ENCODE measurements at regions not wholly inside any gene's neighbourhood (a gene's known extent, or its start where the extent isn't known, plus 50 kb on each side); places are given as distances from the start of the nearest gene placed in this dataset.
"Not testable (repeated sequence)": the region's sequence is repeated elsewhere in the genome, so short reads cannot be mapped to it uniquely, and the experiment has no call there.

- 77 to 86% methylated on average over 7 to 10 of the region's 11 CpGs for WGBS, 2 experiments (ENCODE audit: insufficient coverage in 2 of 2)
- H3K36me3 ChIP-seq (ENCODE audit: control insufficient read depth, insufficient read depth, low read length) = no peaks in the 10 kb centered on the region
- H3K27ac ChIP-seq (ENCODE audit: low read depth, low read length, severe bottlenecking) = no peak overlapping the region
- no peaks in the 10 kb centered on the region for H3K4me1 ChIP-seq (ENCODE audit: control insufficient read depth, insufficient read depth, low read length, poor library complexity, severe bottlenecking)
- H3K9me3 ChIP-seq (ENCODE audit: control insufficient read depth, low read length) = no peaks in the 10 kb centered on the region
- H3K4me3 ChIP-seq (ENCODE audit: extremely low read depth, insufficient read depth, low read length, poor library complexity, severe bottlenecking) = no peak overlapping the region
Measured at GRCh38 chr3:102904629-102905028, 469.8 kb downstream of the ZPLD1 start.

GRCh38 chr3:102905811-102906210 is 471.0 kb downstream of the ZPLD1 start:
- Histone ChIP-seq H3K4me3 (ENCODE audit: extremely low read depth, insufficient read depth, low read length, poor library complexity, severe bottlenecking) (no peak overlapping the region), H3K9me3 (ENCODE audit: control insufficient read depth, low read length) (no peaks in the 10 kb centered on the region), H3K36me3 (ENCODE audit: control insufficient read depth, insufficient read depth, low read length) (no peaks in the 10 kb centered on the region), H3K27ac (ENCODE audit: low read depth, low read length, severe bottlenecking) (no peak overlapping the region), H3K4me1 (ENCODE audit: control insufficient read depth, insufficient read depth, low read length, poor library complexity, severe bottlenecking) (no peaks in the 10 kb centered on the region)
- WGBS, 2 experiments (ENCODE audit: insufficient coverage in 2 of 2) = no CpG with 5 or more reads among the region's 2 CpGs

- Histone ChIP-seq H3K9me3 (ENCODE audit: control insufficient read depth, low read length) (no peaks in the 10 kb centered on the region), H3K4me3 (ENCODE audit: extremely low read depth, insufficient read depth, low read length, poor library complexity, severe bottlenecking) (no peak overlapping the region), H3K27ac (ENCODE audit: low read depth, low read length, severe bottlenecking) (no peak overlapping the region), H3K36me3 (ENCODE audit: control insufficient read depth, insufficient read depth, low read length) (no peaks in the 10 kb centered on the region), H3K4me1 (ENCODE audit: control insufficient read depth, insufficient read depth, low read length, poor library complexity, severe bottlenecking) (no peaks in the 10 kb centered on the region)
- WGBS, 2 experiments (ENCODE audit: insufficient coverage in 2 of 2) = no CpG with 5 or more reads among the region's 1 CpG
Measured at GRCh38 chr3:102906818-102907217, 472.0 kb downstream of the ZPLD1 start.

- no CpG with 5 or more reads among the region's 1 CpG for WGBS, 2 experiments (ENCODE audit: insufficient coverage in 2 of 2)
- no peaks in the 10 kb centered on the region for H3K9me3 ChIP-seq (ENCODE audit: control insufficient read depth, low read length)
- H3K4me1 ChIP-seq (ENCODE audit: control insufficient read depth, insufficient read depth, low read length, poor library complexity, severe bottlenecking) = no peaks in the 10 kb centered on the region
- H3K27ac ChIP-seq (ENCODE audit: low read depth, low read length, severe bottlenecking) = no peak overlapping the region
- no peaks in the 10 kb centered on the region for H3K36me3 ChIP-seq (ENCODE audit: control insufficient read depth, insufficient read depth, low read length)
- H3K4me3 ChIP-seq (ENCODE audit: extremely low read depth, insufficient read depth, low read length, poor library complexity, severe bottlenecking) = no peak overlapping the region
Measured at GRCh38 chr3:102909904-102910303, 475.1 kb downstream of the ZPLD1 start.

- Histone ChIP-seq H3K36me3 (ENCODE audit: control insufficient read depth, insufficient read depth, low read length) (no peaks in the 10 kb centered on the region), H3K9me3 (ENCODE audit: control insufficient read depth, low read length) (no peaks in the 10 kb centered on the region), H3K4me1 (ENCODE audit: control insufficient read depth, insufficient read depth, low read length, poor library complexity, severe bottlenecking) (no peaks in the 10 kb centered on the region), H3K27ac (ENCODE audit: low read depth, low read length, severe bottlenecking) (no peak overlapping the region), H3K4me3 (ENCODE audit: extremely low read depth, insufficient read depth, low read length, poor library complexity, severe bottlenecking) (no peak overlapping the region)
- WGBS, 2 experiments (ENCODE audit: insufficient coverage in 2 of 2) = 76 to 100% methylated on average over 1 to 2 of the region's 2 CpGs
Measured at GRCh38 chr3:102916532-102916931, 481.7 kb downstream of the ZPLD1 start.

GRCh38 chr3:102926618-102927017 is 491.8 kb downstream of the ZPLD1 start:
- WGBS, 2 experiments (ENCODE audit: insufficient coverage in 2 of 2) = 71 to 90% methylated on average over 1 to 2 of the region's 3 CpGs
- Histone ChIP-seq H3K4me1 (ENCODE audit: control insufficient read depth, insufficient read depth, low read length, poor library complexity, severe bottlenecking) (no peaks in the 10 kb centered on the region), H3K27ac (ENCODE audit: low read depth, low read length, severe bottlenecking) (no peak overlapping the region), H3K4me3 (ENCODE audit: extremely low read depth, insufficient read depth, low read length, poor library complexity, severe bottlenecking) (no peak overlapping the region), H3K36me3 (ENCODE audit: control insufficient read depth, insufficient read depth, low read length) (no peaks in the 10 kb centered on the region), H3K9me3 (ENCODE audit: control insufficient read depth, low read length) (peaks cover 13% of the 10 kb centered on the region)

GRCh38 chr3:102933377-102933776 is 498.6 kb downstream of the ZPLD1 start:
- WGBS, 2 experiments (ENCODE audit: insufficient coverage in 2 of 2) = 70% methylated on average over 1 of the region's 2 CpGs; no CpG with 5 or more reads in 1 of the 2 experiments
- Histone ChIP-seq H3K9me3 (ENCODE audit: control insufficient read depth, low read length) (no peaks in the 10 kb centered on the region), H3K4me3 (ENCODE audit: extremely low read depth, insufficient read depth, low read length, poor library complexity, severe bottlenecking) (no peak overlapping the region), H3K4me1 (ENCODE audit: control insufficient read depth, insufficient read depth, low read length, poor library complexity, severe bottlenecking) (no peaks in the 10 kb centered on the region), H3K27ac (ENCODE audit: low read depth, low read length, severe bottlenecking) (no peak overlapping the region), H3K36me3 (ENCODE audit: control insufficient read depth, insufficient read depth, low read length) (no peaks in the 10 kb centered on the region)

- 83% methylated on average over 1 of the region's 2 CpGs; no CpG with 5 or more reads in 1 of the 2 experiments for WGBS, 2 experiments (ENCODE audit: insufficient coverage in 2 of 2)
- Histone ChIP-seq H3K36me3 (ENCODE audit: control insufficient read depth, insufficient read depth, low read length) (no peaks in the 10 kb centered on the region), H3K4me1 (ENCODE audit: control insufficient read depth, insufficient read depth, low read length, poor library complexity, severe bottlenecking) (no peaks in the 10 kb centered on the region), H3K4me3 (ENCODE audit: extremely low read depth, insufficient read depth, low read length, poor library complexity, severe bottlenecking) (no peak overlapping the region), H3K9me3 (ENCODE audit: control insufficient read depth, low read length) (no peaks in the 10 kb centered on the region), H3K27ac (ENCODE audit: low read depth, low read length, severe bottlenecking) (no peak overlapping the region)
Measured at GRCh38 chr3:102936511-102937045, 501.8 kb downstream of the ZPLD1 start.

- no CpG with 5 or more reads among the region's 1 CpG for WGBS, 2 experiments (ENCODE audit: insufficient coverage in 2 of 2)
- Histone ChIP-seq H3K9me3 (ENCODE audit: control insufficient read depth, low read length) (no peaks in the 10 kb centered on the region), H3K36me3 (ENCODE audit: control insufficient read depth, insufficient read depth, low read length) (no peaks in the 10 kb centered on the region), H3K4me3 (ENCODE audit: extremely low read depth, insufficient read depth, low read length, poor library complexity, severe bottlenecking) (no peak overlapping the region), H3K4me1 (ENCODE audit: control insufficient read depth, insufficient read depth, low read length, poor library complexity, severe bottlenecking) (no peaks in the 10 kb centered on the region), H3K27ac (ENCODE audit: low read depth, low read length, severe bottlenecking) (no peak overlapping the region)
Measured at GRCh38 chr3:102941786-102942185, 507.0 kb downstream of the ZPLD1 start.

- WGBS, 2 experiments (ENCODE audit: insufficient coverage in 2 of 2) = 96 to 100% methylated on average over 2 to 4 of the region's 10 CpGs
- not testable (repeated sequence) for H3K36me3 ChIP-seq (ENCODE audit: control insufficient read depth, insufficient read depth, low read length)
Measured at GRCh38 chr3:102946445-102946844, 511.6 kb downstream of the ZPLD1 start.

GRCh38 chr3:102972350-102972749 is 537.5 kb downstream of the ZPLD1 start:
- Histone ChIP-seq H3K4me3 (ENCODE audit: extremely low read depth, insufficient read depth, low read length, poor library complexity, severe bottlenecking) (no peak overlapping the region), H3K4me1 (ENCODE audit: control insufficient read depth, insufficient read depth, low read length, poor library complexity, severe bottlenecking) (no peaks in the 10 kb centered on the region), H3K9me3 (ENCODE audit: control insufficient read depth, low read length) (no peaks in the 10 kb centered on the region)

More at GRCh38 chr3:102946445-102946844, 511.6 kb downstream of the ZPLD1 start:
- not testable (repeated sequence) for H3K27ac ChIP-seq (ENCODE audit: low read depth, low read length, severe bottlenecking); H3K4me1 ChIP-seq (ENCODE audit: control insufficient read depth, insufficient read depth, low read length, poor library complexity, severe bottlenecking); H3K4me3 ChIP-seq (ENCODE audit: extremely low read depth, insufficient read depth, low read length, poor library complexity, severe bottlenecking); H3K9me3 ChIP-seq (ENCODE audit: control insufficient read depth, low read length)

More at GRCh38 chr3:102972350-102972749, 537.5 kb downstream of the ZPLD1 start:
- H3K27ac ChIP-seq (ENCODE audit: low read depth, low read length, severe bottlenecking) = no peak overlapping the region
- no peaks in the 10 kb centered on the region for H3K36me3 ChIP-seq (ENCODE audit: control insufficient read depth, insufficient read depth, low read length)
